CD4-positive, alpha-beta T cell (primary cell): ENCODE measurements at regions not wholly inside any gene's neighbourhood (a gene's known extent, or its start where the extent isn't known, plus 50 kb on each side); places are given as distances from the start of the nearest gene placed in this dataset.

ENCODE experiments used
- ATAC-seq: fragments of 200-7000 bp; cut with Tn5 transposase; one replicate; pipeline ENCODE4 v1.10.0; 2022; ENCODE audit warnings: mild to moderate bottlenecking; ENCODE audit not compliant: poor library complexity
- CTCF ChIA-PET: fragments of 350-600 bp; sonication (Branson Sonifier 250); formaldehyde crosslinking; loops from one replicate; lab custom pipeline; 2021; ENCODE audit warnings: antibody characterized with exemption, inconsistent platforms; lab: Charles Lee
- POLR2A ChIA-PET: fragments of 350-600 bp; sonication (Branson Sonifier 250); formaldehyde crosslinking; loops from one replicate; lab custom pipeline; 2021; ENCODE audit warnings: antibody characterized with exemption, inconsistent platforms; lab: Charles Lee
- DNase-seq, 14 experiments: peaks; one replicate each; pipeline ENCODE4 v3.0.0-alpha.2; 2013 to 2020; ENCODE audit warnings: mixed read lengths in 2 of 14
- H3K27ac ChIP-seq, 2 donors: one replicate each; pipeline versions ENCODE4 v1.5.1 to v1.7.0; 2013; ENCODE audit warnings: low read length in 2 of 2, low read depth in 1 of 2, mild to moderate bottlenecking in 1 of 2
- H3K27me3 ChIP-seq, 2 experiments: 1 replicate in 1 of 2; 2 replicates in 1 of 2; pipeline versions ENCODE4 v1.6.1 to v1.7.0; 2013; ENCODE audit warnings: low read length in 2 of 2, control low read depth in 1 of 2, mild to moderate bottlenecking in 1 of 2, moderate library complexity in 1 of 2; ENCODE audit not compliant: insufficient read depth in 2 of 2, control insufficient read depth in 1 of 2
- H3K36me3 ChIP-seq: one replicate; pipeline ENCODE4 v1.6.1; 2013; ENCODE audit warnings: low read length, control low read depth; ENCODE audit not compliant: insufficient read depth
- H3K4me1 ChIP-seq: one replicate; pipeline ENCODE4 v1.6.1; 2013; ENCODE audit warnings: low read length, control low read depth; ENCODE audit not compliant: insufficient read depth
- H3K4me3 ChIP-seq: one replicate; pipeline ENCODE4 v1.5.1; 2013; ENCODE audit warnings: mild to moderate bottlenecking, low read length, moderate library complexity
- H3K9me3 ChIP-seq, 2 experiments: 1 replicate in 1 of 2; 2 replicates in 1 of 2; pipeline versions ENCODE4 v1.6.1 to v1.7.0; 2013; ENCODE audit warnings: low read length in 2 of 2, mild to moderate bottlenecking in 2 of 2, control low read depth in 1 of 2, moderate library complexity in 1 of 2; ENCODE audit not compliant: control insufficient read depth in 1 of 2, insufficient read depth in 1 of 2
- H3K27ac Mint-ChIP-seq: one replicate; pipeline ENCODE4 v1.8.0; 2020; ENCODE audit warnings: mixed read lengths
- H3K27me3 Mint-ChIP-seq: one replicate; pipeline ENCODE4 v1.8.0; 2021; ENCODE audit warnings: mixed read lengths
- H3K36me3 Mint-ChIP-seq: one replicate; pipeline ENCODE4 v1.8.0; 2021; ENCODE audit warnings: low read depth, mixed read lengths
- H3K4me1 Mint-ChIP-seq: one replicate; pipeline ENCODE4 v1.8.0; 2021; ENCODE audit warnings: low read depth, mixed read lengths
- H3K4me3 Mint-ChIP-seq: one replicate; pipeline ENCODE4 v1.8.0; 2020; ENCODE audit warnings: mild to moderate bottlenecking, mixed read lengths
- H3K9me3 Mint-ChIP-seq: one replicate; pipeline ENCODE4 v1.8.0; 2020; ENCODE audit warnings: mixed read lengths
- intact Hi-C, 2 experiments: fragments of 100-400 bp; cut with DNase I in 1 of 2; cut with micrococcal nuclease in 1 of 2; formaldehyde crosslinking; loops; one replicate each; pipeline versions ENCODE4 v1.15.1 to v1.9.0; 2023 to 2025; cut with DNase I, micrococcal nuclease
- TF ChIP-seq, protein P1 (sequence below): fragments of 200-600 bp; IDR thresholded peaks from one replicate; pipeline ENCODE4 v1.8.0; 2022; ENCODE audit warnings: antibody characterized with exemption, mild to moderate bottlenecking

DNA sequence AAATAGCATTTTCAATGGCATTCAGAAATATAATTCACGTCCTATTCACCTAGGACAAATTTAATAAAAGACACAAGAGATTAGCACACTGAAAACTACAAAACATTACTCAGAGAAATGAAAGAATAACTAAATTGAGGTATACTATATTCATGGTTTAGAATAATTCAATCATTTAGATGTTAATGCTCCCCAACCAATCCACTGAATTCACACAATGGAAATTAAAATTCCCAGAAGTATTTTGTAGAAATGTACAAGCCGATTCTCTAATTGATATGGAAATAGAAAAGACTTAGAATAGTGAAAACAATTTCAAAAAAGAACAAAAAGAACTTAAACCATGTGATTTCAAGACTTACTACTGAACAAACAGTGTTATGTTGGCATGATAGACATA, 212.2 kb downstream of the ZEB2 start:
- ATAC-seq: no peak
- CTCF ChIA-PET: no interaction called here
- Histone ChIP-seq H3K27me3 (no peaks in the 10 kb centered on the region), H3K36me3 (no peaks in the 10 kb centered on the region), H3K4me1 (no peaks in the 10 kb centered on the region), H3K27ac (no peak overlapping the region), H3K4me3 (no peak overlapping the region), H3K9me3 (peaks cover 3 to 8% of the 10 kb centered on the region in 2 experiments)
- TF ChIP-seq, protein P1, sequence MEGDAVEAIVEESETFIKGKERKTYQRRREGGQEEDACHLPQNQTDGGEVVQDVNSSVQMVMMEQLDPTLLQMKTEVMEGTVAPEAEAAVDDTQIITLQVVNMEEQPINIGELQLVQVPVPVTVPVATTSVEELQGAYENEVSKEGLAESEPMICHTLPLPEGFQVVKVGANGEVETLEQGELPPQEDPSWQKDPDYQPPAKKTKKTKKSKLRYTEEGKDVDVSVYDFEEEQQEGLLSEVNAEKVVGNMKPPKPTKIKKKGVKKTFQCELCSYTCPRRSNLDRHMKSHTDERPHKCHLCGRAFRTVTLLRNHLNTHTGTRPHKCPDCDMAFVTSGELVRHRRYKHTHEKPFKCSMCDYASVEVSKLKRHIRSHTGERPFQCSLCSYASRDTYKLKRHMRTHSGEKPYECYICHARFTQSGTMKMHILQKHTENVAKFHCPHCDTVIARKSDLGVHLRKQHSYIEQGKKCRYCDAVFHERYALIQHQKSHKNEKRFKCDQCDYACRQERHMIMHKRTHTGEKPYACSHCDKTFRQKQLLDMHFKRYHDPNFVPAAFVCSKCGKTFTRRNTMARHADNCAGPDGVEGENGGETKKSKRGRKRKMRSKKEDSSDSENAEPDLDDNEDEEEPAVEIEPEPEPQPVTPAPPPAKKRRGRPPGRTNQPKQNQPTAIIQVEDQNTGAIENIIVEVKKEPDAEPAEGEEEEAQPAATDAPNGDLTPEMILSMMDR: no peak
- H3K4me1 Mint-ChIP-seq: no peaks in the 10 kb centered on the region
- DNase-seq: no peak
- H3K27me3 Mint-ChIP-seq: no peaks in the 10 kb centered on the region
- POLR2A ChIA-PET: no interaction called here
- no peak overlapping the region for H3K4me3 Mint-ChIP-seq
- H3K36me3 Mint-ChIP-seq: peaks cover 18% of the 10 kb centered on the region
- H3K9me3 Mint-ChIP-seq: peaks cover 12% of the 10 kb centered on the region
- no peak overlapping the region for H3K27ac Mint-ChIP-seq
- intact Hi-C loops: no loop called here

- CTCF ChIA-PET: no interaction called here
- Mint-ChIP-seq H3K27ac (no peak overlapping the region), H3K4me1 (no peaks in the 10 kb centered on the region), H3K36me3 (peaks cover 4% of the 10 kb centered on the region), H3K4me3 (no peak overlapping the region), H3K9me3 (peaks cover 4% of the 10 kb centered on the region), H3K27me3 (no peaks in the 10 kb centered on the region)
- no peak overlapping the region for H3K4me3 ChIP-seq
- no peak overlapping the region for H3K27ac ChIP-seq
- DNase-seq (no peak), ATAC-seq (no peak)
- no peaks in the 10 kb centered on the region for H3K9me3 ChIP-seq
- no peaks in the 10 kb centered on the region for H3K36me3 ChIP-seq
- no peaks in the 10 kb centered on the region for H3K27me3 ChIP-seq
- H3K4me1 ChIP-seq: no peaks in the 10 kb centered on the region
- intact Hi-C loops: no loop called here
- TF ChIP-seq, protein P1: no peak
- POLR2A ChIA-PET: no interaction called here
These were observed 215.7 kb downstream of the ZEB2 start for GRCh38 chr2:144304202-144304601.

DNA sequence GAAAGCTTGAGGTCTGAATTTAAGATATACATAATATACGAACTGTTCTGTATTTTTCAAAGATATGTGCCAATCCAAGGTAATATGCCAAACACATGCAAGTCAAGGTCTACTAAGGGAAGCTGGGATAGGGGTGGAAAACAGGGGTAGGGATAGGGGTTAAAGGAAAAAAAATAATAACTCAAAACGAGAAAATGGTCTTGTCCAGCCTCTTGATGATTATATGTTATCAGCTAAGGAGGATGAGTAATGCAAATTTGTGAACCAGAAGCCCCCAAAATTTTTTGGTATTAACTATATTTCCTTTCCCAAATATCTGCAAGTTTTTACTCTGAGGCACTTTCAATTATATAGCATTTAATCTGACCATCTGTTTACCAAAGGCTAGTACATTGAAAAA, 219.3 kb downstream of the ZEB2 start:
- TF ChIP-seq, protein P1: no peak
- H3K36me3 Mint-ChIP-seq: no peaks in the 10 kb centered on the region
- POLR2A ChIA-PET: no interaction called here
- H3K4me3 Mint-ChIP-seq: no peak overlapping the region
- Histone ChIP-seq H3K27ac (no peak overlapping the region), H3K4me3 (no peak overlapping the region), H3K4me1 (no peaks in the 10 kb centered on the region), H3K36me3 (no peaks in the 10 kb centered on the region), H3K27me3 (no peaks in the 10 kb centered on the region), H3K9me3 (no peaks in the 10 kb centered on the region)
- no peak for ATAC-seq
- intact Hi-C loops: no loop called here
- peaks cover 2% of the 10 kb centered on the region for H3K9me3 Mint-ChIP-seq
- CTCF ChIA-PET: interaction anchor here (0.8 kb wide), 1 partner anchor 9 kb away, joined by 3 read pairs; no protein-coding TSS in a partner anchor
- no peaks in the 10 kb centered on the region for H3K27me3 Mint-ChIP-seq
- no peak overlapping the region for H3K27ac Mint-ChIP-seq
- no peak for DNase-seq
- H3K4me1 Mint-ChIP-seq: no peaks in the 10 kb centered on the region
